Coronary artery (tissue), 2 donors: ENCODE measurements at regions not wholly inside any gene's neighbourhood (a gene's known extent, or its start where the extent isn't known, plus 50 kb on each side); places are given as distances from the start of the nearest gene placed in this dataset.

Source experiments
- DNase-seq: peaks from one replicate; pipeline ENCODE4 v3.0.0-alpha.2; 2017; ENCODE audit warnings: low spot score
- H3K27ac ChIP-seq, 2 donors: fragments of 200-600 bp; sonication (generic); one replicate each; pipeline ENCODE4 v1.5.1; 2016 to 2019
- H3K4me3 ChIP-seq: fragments of 200-600 bp; sonication (generic); 2 replicates; pipeline ENCODE4 v1.5.1; 2016; ENCODE audit warnings: mild to moderate bottlenecking, moderate library complexity
- CTCF ChIP-seq: fragments of 200-600 bp; sonication (generic); IDR thresholded peaks from one replicate; pipeline ENCODE4 v1.5.1; 2019; ENCODE audit warnings: antibody characterized with exemption

- no peak for DNase-seq
- no peak for TF ChIP-seq CTCF
Observed at GRCh38 chr1:55555956-55556725, 341.0 kb upstream of the USP24 start.

GRCh38 chr1:55554611-55555010 is 339.4 kb upstream of the USP24 start:
- DNase-seq: no peak
- TF ChIP-seq CTCF: no peak
- Histone ChIP-seq H3K4me3 (no peak overlapping the region), H3K27ac (no peak overlapping the region)

More at GRCh38 chr1:55555956-55556725, 341.0 kb upstream of the USP24 start:
- Histone ChIP-seq H3K27ac (no peak overlapping the region), H3K4me3 (no peak overlapping the region)

- DNase-seq: no peak
- Histone ChIP-seq H3K4me3 (no peak overlapping the region), H3K27ac (no peak overlapping the region)
- TF ChIP-seq CTCF: no peak
Observed at GRCh38 chr1:55552636-55553035, 337.5 kb upstream of the USP24 start.

GRCh38 chr1:55547405-55547804 is 332.2 kb upstream of the USP24 start:
- no peak overlapping the region for H3K4me3 ChIP-seq
- TF ChIP-seq CTCF: no peak
- DNase-seq: no peak
- H3K27ac ChIP-seq: no peak overlapping the region

GRCh38 chr1:55546553-55546952 is 331.4 kb upstream of the USP24 start:
- no peak for DNase-seq
- no peak for TF ChIP-seq CTCF
- H3K27ac ChIP-seq: no peak overlapping the region
- H3K4me3 ChIP-seq: no peak overlapping the region

GRCh38 chr1:55544826-55545225 is 329.7 kb upstream of the USP24 start:
- no peak for DNase-seq
- Histone ChIP-seq H3K27ac (no peak overlapping the region), H3K4me3 (no peak overlapping the region)
- TF ChIP-seq CTCF: no peak

GRCh38 chr1:55542901-55543504 is 327.8 kb upstream of the USP24 start:
- H3K4me3 ChIP-seq: no peak overlapping the region
- no peak overlapping the region for H3K27ac ChIP-seq
- TF ChIP-seq CTCF: no peak
- no peak for DNase-seq
